NT2/D1 (cell line): ENCODE measurements at regions not wholly inside any gene's neighbourhood (a gene's known extent, or its start where the extent isn't known, plus 50 kb on each side); places are given as distances from the start of the nearest gene placed in this dataset.

ENCODE experiments used
- DNase-seq: peaks from one replicate; pipeline ENCODE4 v3.0.0-alpha.2; 2011; ENCODE audit warnings: low read depth, low spot score
- H3K27me3 ChIP-seq: 2 replicates; pipeline ENCODE4 v1.6.0; 2011; ENCODE audit warnings: mild to moderate bottlenecking; ENCODE audit not compliant: insufficient read length, insufficient read depth
- H3K36me3 ChIP-seq: 2 replicates; pipeline ENCODE4 v1.6.1; 2011; ENCODE audit warnings: mild to moderate bottlenecking, low read length, mixed read lengths; ENCODE audit not compliant: insufficient read depth, insufficient read length
- H3K4me1 ChIP-seq: 2 replicates; pipeline ENCODE4 v1.5.1; 2011; ENCODE audit not compliant: insufficient read depth, insufficient read length
- H3K4me3 ChIP-seq: 2 replicates; pipeline ENCODE4 v1.5.1; 2011; ENCODE audit warnings: low read depth; ENCODE audit not compliant: insufficient read length
- H3K9ac ChIP-seq: 2 replicates; pipeline ENCODE4 v1.6.0; 2011; ENCODE audit warnings: low read depth; ENCODE audit not compliant: insufficient read length
- H3K9me3 ChIP-seq: 2 replicates; pipeline ENCODE4 v1.5.1; 2011; ENCODE audit warnings: mild to moderate bottlenecking, low read length; ENCODE audit not compliant: insufficient read depth
- SUZ12 ChIP-seq: IDR thresholded peaks from 2 replicates; pipeline ENCODE4 v1.6.1; 2011; ENCODE audit not compliant: insufficient read length, insufficient read depth; ENCODE audit errors: extremely low read depth
- YY1 ChIP-seq: IDR thresholded peaks from 2 replicates; pipeline ENCODE4 v1.6.1; 2011; ENCODE audit not compliant: insufficient read length, insufficient read depth
- ZNF274 ChIP-seq: IDR thresholded peaks from 2 replicates; pipeline ENCODE4 v1.6.1; 2011; ENCODE audit warnings: mild to moderate bottlenecking, low read depth, low read length

GRCh38 chr6:9612489-9612888, 802.4 kb downstream of the TFAP2A start:
- Histone ChIP-seq H3K4me3 (no peak overlapping the region), H3K4me1 (no peaks in the 10 kb centered on the region), H3K9ac (no peak overlapping the region), H3K27me3 (no peaks in the 10 kb centered on the region), H3K9me3 (no peaks in the 10 kb centered on the region), H3K36me3 (no peaks in the 10 kb centered on the region)
- no peak for DNase-seq
- no peak for TF ChIP-seq YY1
- no peak for TF ChIP-seq ZNF274
- TF ChIP-seq SUZ12: no peak

- no peak overlapping the region for H3K4me3 ChIP-seq
- H3K4me1 ChIP-seq: no peaks in the 10 kb centered on the region
- H3K9ac ChIP-seq: no peak overlapping the region
- H3K36me3 ChIP-seq: no peaks in the 10 kb centered on the region
- DNase-seq: no peak
- H3K9me3 ChIP-seq: no peaks in the 10 kb centered on the region
- TF ChIP-seq YY1: no peak
- no peak for TF ChIP-seq SUZ12
- no peak for TF ChIP-seq ZNF274
- no peaks in the 10 kb centered on the region for H3K27me3 ChIP-seq
These were observed 804.1 kb downstream of the TFAP2A start for GRCh38 chr6:9610620-9611415.

- Histone ChIP-seq H3K4me1 (no peaks in the 10 kb centered on the region), H3K4me3 (no peak overlapping the region), H3K9ac (no peak overlapping the region), H3K36me3 (no peaks in the 10 kb centered on the region), H3K9me3 (no peaks in the 10 kb centered on the region), H3K27me3 (no peaks in the 10 kb centered on the region)
- no peak for DNase-seq
- TF ChIP-seq ZNF274: no peak
- no peak for TF ChIP-seq YY1
- TF ChIP-seq SUZ12: no peak
These were observed 808.3 kb downstream of the TFAP2A start for GRCh38 chr6:9606435-9607134.

DNA sequence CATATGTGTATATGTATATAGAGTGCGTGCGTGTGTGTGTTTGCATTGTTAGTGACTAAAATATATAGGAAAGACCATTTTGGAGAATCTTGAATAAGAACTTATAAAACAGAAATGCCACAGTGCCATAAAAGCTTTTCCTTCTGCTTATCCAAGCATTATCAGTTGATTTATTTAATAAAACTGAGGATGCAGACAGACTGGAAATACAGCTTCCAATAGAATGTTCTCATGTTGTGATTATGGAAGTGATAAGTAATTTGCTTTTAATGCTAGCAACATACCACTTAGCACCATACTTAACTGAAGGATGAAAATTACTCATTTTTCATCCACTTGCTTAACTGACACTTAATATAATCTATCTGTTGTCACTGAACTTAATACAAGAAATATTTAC, 820.1 kb downstream of the TFAP2A start:
- Histone ChIP-seq H3K36me3 (no peaks in the 10 kb centered on the region), H3K4me3 (no peak overlapping the region), H3K9ac (no peak overlapping the region), H3K4me1 (no peaks in the 10 kb centered on the region), H3K9me3 (no peaks in the 10 kb centered on the region), H3K27me3 (no peaks in the 10 kb centered on the region)
- no peak for DNase-seq
- TF ChIP-seq SUZ12 (no peak), YY1 (no peak), ZNF274 (no peak)

DNA sequence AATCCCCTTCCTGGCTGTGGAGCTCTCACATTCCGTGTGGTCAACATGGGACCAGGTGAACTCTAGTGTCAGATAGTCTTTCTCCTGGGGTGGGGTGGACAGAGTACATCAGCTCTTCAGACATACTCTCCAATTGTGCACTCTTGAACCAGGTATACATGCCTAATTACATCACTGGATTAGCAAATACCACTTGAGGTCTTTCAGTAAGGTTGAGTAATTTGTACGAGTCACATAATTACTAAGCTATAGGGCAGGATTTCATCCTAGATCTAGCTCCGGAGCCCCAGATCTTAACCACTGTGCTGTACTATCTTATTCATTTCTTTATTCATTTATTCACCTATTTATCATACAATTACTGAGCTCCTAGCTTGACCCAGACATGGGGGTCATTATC, 821.3 kb downstream of the TFAP2A start:
- Histone ChIP-seq H3K27me3 (no peaks in the 10 kb centered on the region), H3K4me1 (no peaks in the 10 kb centered on the region), H3K36me3 (no peaks in the 10 kb centered on the region), H3K9ac (no peak overlapping the region), H3K9me3 (no peaks in the 10 kb centered on the region), H3K4me3 (no peak overlapping the region)
- TF ChIP-seq YY1 (no peak), SUZ12 (no peak), ZNF274 (no peak)
- DNase-seq: no peak

DNA sequence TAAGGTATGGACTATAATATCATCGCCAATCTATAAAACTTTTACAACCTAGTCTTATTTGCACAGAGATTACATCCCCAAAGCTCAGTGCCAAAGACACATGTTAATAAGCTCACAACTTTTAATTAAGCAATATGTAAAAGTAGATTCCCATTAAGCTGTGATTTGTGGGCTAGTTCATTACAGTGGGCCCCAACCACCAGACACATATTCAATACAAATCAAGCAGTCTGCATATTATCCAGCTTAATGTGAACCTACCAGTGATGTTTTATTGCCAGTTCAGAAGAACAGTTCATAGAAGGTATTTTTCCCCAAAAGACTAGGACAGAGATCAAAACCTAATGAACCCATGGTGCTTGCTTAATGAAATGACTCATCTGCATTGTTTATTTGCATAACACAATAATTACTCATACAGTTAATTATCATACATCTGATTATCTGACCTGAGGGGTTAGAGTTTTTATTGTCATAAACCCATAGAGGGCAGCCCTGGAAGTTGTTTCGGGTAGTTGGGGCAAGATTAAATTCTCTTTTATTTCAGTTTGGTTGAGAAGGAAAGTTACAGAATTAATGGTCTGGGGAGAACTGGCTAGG, 831.0 kb downstream of the TFAP2A start:
- TF ChIP-seq YY1 (no peak), ZNF274 (no peak), SUZ12 (no peak)

DNA sequence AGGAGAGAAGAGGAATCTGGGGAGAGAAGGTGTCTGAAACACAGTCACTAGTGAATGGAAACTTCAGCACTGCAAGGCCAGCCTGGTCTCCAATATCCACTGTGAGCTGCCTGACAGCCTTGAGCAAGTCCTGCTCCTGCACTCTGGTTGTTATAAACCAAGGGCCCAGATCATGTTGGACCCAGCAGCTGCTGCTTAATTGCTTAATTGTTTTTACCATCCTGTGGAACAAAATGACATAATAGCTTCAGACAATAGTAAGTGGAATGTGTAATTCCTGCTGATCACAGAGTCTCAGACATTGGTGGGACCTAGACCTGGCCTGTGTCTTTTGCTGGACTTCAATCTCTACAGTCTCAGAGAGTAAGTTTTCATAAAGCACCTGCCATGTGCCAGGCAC, 833.7 kb downstream of the TFAP2A start:
- H3K4me1 ChIP-seq: no peaks in the 10 kb centered on the region
- DNase-seq: no peak
- no peak overlapping the region for H3K4me3 ChIP-seq
- H3K9ac ChIP-seq: no peak overlapping the region
- H3K27me3 ChIP-seq: no peaks in the 10 kb centered on the region
- H3K36me3 ChIP-seq: no peaks in the 10 kb centered on the region
- no peaks in the 10 kb centered on the region for H3K9me3 ChIP-seq
- no peak for TF ChIP-seq ZNF274
- no peak for TF ChIP-seq SUZ12
- TF ChIP-seq YY1: no peak

More for the DNA sequence above, 831.0 kb downstream of the TFAP2A start:
- H3K9me3 ChIP-seq: no peaks in the 10 kb centered on the region
- H3K9ac ChIP-seq: no peak overlapping the region
- no peaks in the 10 kb centered on the region for H3K36me3 ChIP-seq
- no peaks in the 10 kb centered on the region for H3K27me3 ChIP-seq
- no peak overlapping the region for H3K4me3 ChIP-seq
- H3K4me1 ChIP-seq: no peaks in the 10 kb centered on the region
- DNase-seq: no peak
